Putamen (tissue), 1 donor: ENCODE measurements at regions not wholly inside any gene's neighbourhood (a gene's known extent, or its start where the extent isn't known, plus 50 kb on each side); places are given as distances from the start of the nearest gene placed in this dataset.
"Not testable (repeated sequence)": the region's sequence is repeated elsewhere in the genome, so short reads cannot be mapped to it uniquely, and the experiment has no call there.

Experiments
- DNase-seq: peaks from one replicate; pipeline ENCODE4 v3.0.0-alpha.2; 2016; ENCODE audit warnings: low spot score

- no peak for DNase-seq
These were observed 519.8 kb downstream of the XPNPEP1 start for GRCh38 chr10:109403551-109403950.

GRCh38 chr10:109393425-109393824, 529.9 kb downstream of the XPNPEP1 start:
- no peak for DNase-seq

DNA sequence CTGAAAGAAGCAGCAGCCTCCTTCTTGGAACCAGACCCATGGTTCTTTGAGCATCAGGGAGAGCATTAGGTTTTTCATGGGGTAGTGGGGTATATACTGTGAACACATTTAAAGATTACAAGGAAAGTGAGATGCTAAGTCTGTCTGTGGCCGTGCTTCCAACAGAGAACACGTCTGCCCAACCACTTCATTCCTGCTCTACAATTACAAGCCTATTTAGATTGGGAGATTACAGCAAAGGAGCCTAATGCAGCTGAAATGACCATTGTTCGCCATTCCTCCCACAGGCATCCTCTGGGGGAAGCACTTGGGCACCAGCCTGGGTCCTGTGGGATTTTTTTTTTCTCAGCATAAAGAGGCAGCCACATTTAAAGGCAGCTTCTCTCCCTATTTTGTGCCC, 536.4 kb downstream of the XPNPEP1 start:
- no peak for DNase-seq

DNA sequence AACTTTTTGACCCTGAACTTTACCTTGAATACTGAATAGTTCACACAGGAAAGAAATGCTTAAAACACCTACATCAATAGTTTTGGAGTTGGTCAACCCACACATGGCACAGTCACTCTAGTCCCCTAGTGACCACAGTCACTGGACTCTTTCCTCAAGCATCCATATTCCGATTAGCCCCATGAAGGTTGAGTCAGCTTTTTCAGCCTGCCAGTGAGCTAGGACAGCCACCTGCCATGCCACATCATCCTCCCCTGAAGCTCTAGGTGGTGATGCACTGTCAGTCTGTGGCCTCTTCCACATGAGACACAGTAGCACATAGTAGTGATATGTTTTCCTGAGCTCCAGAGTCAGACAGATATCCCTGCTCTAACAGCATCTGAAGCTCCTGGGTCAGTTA, 537.2 kb downstream of the XPNPEP1 start:
- no peak for DNase-seq

DNA sequence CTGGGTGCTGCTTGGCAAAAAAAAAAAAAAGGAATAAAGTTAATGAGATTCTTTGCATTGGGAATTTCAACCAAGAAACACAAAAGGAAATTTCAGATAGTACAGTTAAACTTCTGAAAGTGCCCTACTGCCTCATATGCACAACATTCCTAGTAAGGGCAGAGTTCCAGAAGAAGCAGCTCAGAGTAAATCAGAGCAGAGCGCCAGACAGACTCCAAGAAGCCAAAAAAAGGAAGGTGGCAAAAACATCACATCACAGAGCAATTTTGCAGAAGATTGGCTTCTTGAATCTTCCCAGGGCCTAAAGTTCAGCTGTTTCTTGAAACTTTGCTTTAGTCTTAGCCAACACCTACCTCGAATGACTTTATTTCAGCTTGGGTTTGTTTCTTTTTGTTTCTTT, 544.1 kb downstream of the XPNPEP1 start:
- no peak for DNase-seq

DNA sequence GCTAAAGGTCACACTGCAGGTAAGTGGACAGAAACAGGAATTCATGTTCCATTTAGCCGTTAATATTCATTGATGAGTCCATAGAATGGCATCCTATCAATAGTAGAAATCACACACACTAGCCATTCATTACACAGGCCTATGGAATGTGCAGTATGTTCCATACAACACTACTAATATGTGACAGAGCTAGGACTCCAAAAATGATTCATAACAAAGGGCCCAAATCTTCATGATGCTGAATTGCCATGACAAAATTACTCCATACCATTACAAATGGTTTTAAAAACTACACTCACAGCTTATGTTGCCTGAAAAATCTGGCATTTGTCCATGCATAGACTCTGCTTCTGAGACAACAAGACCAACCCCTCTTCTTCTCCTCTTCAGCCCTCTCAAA, 549.1 kb downstream of the XPNPEP1 start:
- DNase-seq, result no peak

GRCh38 chr10:109359316-109359715, 564.0 kb downstream of the XPNPEP1 start:
- DNase-seq, result no peak

GRCh38 chr10:109358325-109358724, 565.0 kb downstream of the XPNPEP1 start:
- no peak for DNase-seq

DNA sequence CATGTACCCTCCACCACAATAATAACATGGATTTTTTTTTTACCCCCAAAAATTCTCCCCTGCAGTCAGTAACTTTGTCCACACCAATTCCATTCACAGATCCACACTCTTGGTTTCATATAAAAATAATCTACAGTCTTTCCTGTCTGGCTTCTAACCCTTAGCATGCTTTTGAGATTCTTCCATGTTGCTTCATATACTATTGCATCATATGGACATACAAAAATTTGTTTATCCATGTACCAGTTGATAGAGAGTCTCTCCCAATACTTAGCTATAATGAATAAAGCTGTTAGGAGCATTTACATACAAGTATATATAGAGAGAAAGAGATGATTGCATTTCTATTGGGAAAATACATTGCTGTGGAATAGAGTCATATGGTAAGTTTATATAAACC, 575.0 kb downstream of the XPNPEP1 start:
- DNase-seq, result no peak

- no peak for DNase-seq
These were observed 580.0 kb downstream of the XPNPEP1 start for GRCh38 chr10:109343293-109343692.

DNA sequence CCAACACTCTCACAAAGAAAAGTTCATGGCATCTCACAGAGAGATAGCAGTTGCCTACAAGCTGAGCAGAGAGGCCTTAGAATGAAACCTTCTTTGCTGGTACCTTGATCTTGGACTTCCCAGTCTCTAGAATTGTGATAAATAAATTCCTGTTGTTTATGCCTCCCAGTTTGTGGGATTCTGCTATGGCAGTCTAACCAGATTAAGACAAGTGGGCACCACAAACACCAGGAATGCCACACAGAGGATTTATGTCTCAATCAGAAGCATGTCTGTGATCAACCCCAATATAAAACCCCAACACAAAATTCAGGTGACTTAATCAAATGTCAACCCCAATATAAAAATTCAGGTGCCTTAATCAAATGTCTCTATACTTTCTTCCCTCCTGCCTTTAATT, 581.3 kb downstream of the XPNPEP1 start:
- DNase-seq, result no peak

- no peak for DNase-seq
These were observed 595.3 kb downstream of the XPNPEP1 start for GRCh38 chr10:109328001-109328400.

GRCh38 chr10:109327266-109327665, 596.0 kb downstream of the XPNPEP1 start:
- DNase-seq, result no peak

DNA sequence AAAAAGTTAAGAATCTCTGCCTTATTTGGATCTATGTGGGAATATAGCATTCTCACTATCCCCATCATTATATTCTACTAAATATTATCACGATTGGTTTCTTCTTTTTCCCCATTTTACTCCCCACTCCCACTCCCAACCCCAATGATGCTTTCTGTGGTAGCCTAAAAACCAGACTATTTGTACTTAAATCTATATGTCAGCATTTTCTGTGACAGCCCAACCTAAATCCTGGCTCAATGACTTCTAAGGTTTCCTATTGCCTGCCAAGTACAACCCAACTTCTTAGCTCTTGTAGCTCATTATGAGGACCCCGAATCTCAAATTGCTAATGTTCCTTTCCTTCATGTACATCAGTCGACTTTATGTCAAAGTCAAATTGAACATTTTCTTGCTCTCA, 598.6 kb downstream of the XPNPEP1 start:
- no peak for DNase-seq

DNA sequence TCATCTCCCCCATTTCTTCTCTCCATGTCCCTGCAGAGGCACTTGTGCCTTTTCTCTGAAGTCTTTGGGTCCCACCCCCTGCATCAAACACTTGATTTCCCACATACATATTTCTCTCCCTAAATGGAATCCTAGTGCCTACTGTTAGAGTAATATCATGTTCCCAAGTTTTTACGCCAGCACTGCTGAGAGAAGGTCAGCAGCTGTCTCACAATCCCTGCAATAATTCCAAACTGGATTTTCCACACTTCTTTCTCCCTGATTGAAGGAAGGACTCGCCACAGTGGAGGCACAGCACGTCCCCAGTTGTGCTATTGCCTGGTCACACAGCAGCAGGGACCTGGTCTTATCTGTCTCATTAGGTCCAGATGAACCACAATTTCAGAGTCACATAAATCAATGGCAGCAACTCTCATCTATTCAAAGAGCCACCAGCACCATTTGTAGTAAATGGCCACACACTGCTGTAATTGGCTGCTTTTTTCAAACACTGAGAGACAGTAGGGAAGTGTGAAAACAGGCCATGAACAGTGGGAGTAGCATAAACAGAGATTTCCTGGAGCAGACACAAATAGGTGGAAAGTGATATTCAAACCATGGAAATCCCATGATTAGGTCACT, 605.5 kb downstream of the XPNPEP1 start:
- DNase-seq, result no peak

DNA sequence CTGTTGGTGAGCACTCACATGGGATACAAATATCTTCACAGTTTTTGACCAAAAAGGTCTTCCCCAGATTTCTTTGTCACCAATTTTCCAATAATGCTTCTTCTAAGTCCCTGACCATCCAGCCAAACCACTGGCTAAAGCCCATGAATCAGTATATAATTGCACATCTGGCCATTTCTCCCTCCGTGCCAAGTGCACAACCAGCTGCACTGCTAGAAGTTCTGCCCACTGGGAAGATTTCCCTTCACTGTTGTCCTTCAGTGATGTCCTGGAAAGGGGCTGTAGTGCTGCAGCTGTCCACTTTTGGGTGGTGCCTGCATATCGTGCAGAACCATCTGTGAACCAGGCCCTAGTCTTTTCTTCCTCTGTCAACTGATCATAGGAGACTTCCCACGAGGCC, 609.3 kb downstream of the XPNPEP1 start:
- DNase-seq, result not testable (repeated sequence)

DNA sequence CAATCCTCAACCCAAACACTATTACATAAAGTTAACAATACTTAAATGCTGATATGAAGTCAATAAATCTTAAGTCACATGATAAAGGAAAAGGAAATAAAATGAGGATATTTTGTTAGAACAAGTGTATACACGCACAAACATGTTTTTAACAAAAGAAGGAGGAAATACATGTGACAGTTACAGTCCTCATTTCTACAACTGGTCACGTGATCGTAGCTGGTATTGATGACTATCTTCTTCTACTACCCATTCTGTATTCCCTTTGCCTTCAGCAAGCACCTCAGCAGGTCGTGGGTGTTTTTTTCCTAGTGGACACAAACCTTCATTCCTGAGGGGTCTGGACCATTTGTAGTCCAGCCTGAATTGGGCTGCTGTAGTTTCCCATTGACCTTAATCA, 610.8 kb downstream of the XPNPEP1 start:
- not testable (repeated sequence) for DNase-seq

DNA sequence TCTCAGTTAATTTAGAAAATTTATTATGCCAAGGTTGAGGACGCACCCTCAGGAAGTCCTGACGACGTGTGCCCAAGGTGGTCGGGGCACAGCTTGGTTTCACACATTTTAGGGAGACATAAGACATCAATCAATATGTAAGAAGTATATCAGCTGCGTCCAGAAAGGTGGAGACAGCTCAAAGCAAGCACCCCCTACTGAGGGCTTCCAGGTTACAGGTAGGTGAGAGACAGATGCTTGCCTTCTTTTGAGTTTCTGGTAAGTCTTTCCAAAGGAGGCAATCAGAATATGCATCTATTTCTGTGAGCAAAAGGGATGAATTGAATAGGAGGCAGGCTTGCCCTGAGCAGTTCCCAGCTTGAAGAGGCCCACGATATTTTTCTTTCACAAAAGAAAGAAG, 614.3 kb downstream of the XPNPEP1 start:
- no peak for DNase-seq

- not testable (repeated sequence) for DNase-seq
These were observed 616.2 kb downstream of the XPNPEP1 start for GRCh38 chr10:109307102-109307501.

DNA sequence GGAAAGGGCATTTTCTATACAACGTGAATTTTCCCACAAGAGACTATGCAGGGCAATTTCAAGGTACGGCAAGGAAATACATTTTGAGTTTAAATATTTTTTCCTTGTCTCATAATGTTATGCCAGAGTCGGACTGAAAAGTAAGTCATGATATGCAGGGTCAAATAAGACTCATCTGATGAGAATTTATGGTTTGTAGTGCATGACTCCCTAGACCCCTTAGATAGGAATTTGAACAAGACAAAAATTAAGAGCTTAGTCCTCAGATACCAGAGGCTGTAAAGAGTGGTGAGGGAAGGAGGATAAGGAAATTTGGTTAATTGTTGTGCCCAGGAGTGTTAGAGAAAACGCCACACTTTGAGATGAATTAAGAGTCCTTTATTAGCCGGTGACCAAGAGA, 616.6 kb downstream of the XPNPEP1 start:
- DNase-seq, result no peak

GRCh38 chr10:109287858-109288257, 635.5 kb downstream of the XPNPEP1 start:
- DNase-seq, result no peak

DNA sequence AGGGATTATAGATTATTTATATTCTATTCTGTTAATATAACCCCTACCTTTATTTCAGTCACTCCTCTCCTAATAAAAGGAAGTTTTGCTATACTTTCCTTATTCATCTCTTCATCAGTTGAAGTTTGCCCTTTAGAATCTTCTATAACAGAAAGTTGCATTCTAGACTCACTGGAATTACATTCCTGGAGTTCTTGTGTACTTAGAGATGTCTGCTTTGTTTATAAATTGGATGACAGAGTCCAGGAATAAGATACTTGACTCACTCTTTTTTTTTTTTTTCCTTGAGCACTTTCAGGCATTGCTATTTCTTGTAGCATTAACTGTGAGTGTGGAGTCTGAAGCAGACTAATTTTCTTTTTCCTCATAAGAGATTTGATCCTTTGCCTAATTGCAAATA, 640.8 kb downstream of the XPNPEP1 start:
- no peak for DNase-seq

DNA sequence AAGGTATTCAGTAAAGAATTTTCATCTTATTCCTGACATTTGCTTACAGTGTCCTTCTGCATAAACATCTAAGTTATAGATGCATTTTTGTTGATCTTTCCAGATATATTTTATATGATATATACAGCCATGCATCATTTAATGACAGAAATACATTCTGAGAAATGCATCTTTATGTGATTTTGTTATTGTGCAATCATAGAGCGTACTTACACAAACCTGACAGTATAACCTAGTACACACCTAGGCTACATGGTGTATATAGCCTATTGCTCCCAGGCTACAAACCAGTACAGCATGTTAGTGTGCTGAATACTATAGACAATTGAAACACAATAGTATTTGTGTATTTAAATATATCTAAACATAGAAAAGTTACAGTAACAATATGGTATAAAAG, 642.0 kb downstream of the XPNPEP1 start:
- DNase-seq, result no peak

DNA sequence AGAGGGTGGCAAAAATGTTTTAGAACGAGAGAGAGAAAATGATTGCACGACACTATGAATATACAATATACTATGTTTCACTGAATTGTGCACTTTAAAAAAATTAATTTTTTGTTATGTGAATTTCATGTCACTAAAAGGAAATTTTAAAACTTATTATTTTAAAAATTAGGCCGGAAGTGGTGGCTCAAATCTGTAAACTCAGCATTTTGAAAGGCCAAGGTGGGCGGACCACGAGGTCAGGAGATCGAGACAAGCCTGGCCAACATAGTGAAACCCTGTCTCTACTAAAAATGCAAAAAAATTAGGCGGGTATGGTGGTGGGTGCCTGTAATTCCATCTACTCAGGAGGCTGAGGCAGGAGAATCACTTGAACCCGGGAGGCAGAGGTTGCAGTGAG, 642.5 kb downstream of the XPNPEP1 start:
- DNase-seq, result no peak

GRCh38 chr10:109277456-109277855, 645.9 kb downstream of the XPNPEP1 start:
- DNase-seq, result no peak
